Omental fat pad (tissue), 3 donors: ENCODE measurements at regions not wholly inside any gene's neighbourhood (a gene's known extent, or its start where the extent isn't known, plus 50 kb on each side); places are given as distances from the start of the nearest gene placed in this dataset.

ENCODE experiments used
- ATAC-seq: fragments of 150-250 bp; one replicate; pipeline ENCODE4 v1.9.1; 2016; ENCODE audit warnings: mild to moderate bottlenecking, moderate library complexity; ENCODE audit not compliant: low FRiP score
- DNase-seq: peaks from one replicate; pipeline ENCODE4 v3.0.0-alpha.2; 2019; ENCODE audit warnings: low spot score
- TF ChIP-seq, protein P1 (sequence below), 3 donors: fragments of 450-650 bp; IDR thresholded peaks; one replicate each; pipeline ENCODE4 v1.5.1; 2016 to 2017; ENCODE audit warnings: antibody characterized with exemption in 3 of 3, mild to moderate bottlenecking in 3 of 3, moderate library complexity in 2 of 3

- ATAC-seq (no peak), DNase-seq (no peak)
- TF ChIP-seq, protein P1, sequence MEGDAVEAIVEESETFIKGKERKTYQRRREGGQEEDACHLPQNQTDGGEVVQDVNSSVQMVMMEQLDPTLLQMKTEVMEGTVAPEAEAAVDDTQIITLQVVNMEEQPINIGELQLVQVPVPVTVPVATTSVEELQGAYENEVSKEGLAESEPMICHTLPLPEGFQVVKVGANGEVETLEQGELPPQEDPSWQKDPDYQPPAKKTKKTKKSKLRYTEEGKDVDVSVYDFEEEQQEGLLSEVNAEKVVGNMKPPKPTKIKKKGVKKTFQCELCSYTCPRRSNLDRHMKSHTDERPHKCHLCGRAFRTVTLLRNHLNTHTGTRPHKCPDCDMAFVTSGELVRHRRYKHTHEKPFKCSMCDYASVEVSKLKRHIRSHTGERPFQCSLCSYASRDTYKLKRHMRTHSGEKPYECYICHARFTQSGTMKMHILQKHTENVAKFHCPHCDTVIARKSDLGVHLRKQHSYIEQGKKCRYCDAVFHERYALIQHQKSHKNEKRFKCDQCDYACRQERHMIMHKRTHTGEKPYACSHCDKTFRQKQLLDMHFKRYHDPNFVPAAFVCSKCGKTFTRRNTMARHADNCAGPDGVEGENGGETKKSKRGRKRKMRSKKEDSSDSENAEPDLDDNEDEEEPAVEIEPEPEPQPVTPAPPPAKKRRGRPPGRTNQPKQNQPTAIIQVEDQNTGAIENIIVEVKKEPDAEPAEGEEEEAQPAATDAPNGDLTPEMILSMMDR (IDR thresholded peaks at IDR 0.05): no peak
These were observed 634.1 kb downstream of the FSCB start for GRCh38 chr14:43872752-43873655.

DNA sequence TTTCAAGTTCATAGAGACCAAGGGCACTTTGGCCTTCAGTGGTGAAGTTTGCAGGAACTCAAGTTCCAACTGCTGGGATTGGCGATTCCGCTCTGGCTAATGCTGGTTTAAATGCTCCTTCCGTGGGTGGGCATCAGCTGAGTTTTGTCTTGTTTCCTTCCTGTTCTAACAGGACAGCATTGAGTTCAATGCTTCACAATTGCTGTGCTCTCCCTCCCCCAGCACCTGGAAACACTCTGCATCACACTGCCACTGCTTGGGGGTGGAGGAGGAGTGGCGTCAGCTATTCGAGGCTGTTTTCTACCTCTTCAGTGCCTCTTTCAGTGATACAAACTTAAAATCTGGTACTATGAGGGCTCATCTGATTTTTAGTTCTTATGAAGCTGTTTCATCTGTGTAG is 634.9 kb downstream of the FSCB start:
- DNase-seq (no peak), ATAC-seq (no peak)
- TF ChIP-seq, protein P1 (IDR thresholded peaks at IDR 0.05): no peak

- TF ChIP-seq, protein P1 (IDR thresholded peaks at IDR 0.05): no peak
- ATAC-seq: no peak
- DNase-seq: no peak
These were observed 648.1 kb downstream of the FSCB start for GRCh38 chr14:43858981-43859380.

DNA sequence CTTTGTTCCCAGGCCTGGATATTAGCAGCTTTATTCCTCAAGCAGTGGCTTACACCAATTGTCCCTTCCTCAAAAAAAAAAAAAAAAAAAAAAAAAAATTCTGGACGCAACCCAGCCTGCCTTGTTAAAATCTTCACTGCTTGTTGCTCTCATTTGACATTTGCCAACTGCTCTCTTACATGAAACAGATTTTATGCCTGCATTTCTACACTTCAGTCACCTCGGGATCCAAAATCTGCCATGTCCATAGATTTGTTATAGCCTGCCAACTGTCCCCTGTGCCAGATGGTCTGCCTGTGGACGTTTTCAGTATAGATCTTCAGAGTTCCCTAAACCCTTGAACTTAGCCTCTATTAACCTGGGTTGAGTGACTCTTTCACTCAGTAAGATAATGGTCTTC is 651.5 kb downstream of the FSCB start:
- ATAC-seq: no peak
- DNase-seq: no peak
- TF ChIP-seq, protein P1 (IDR thresholded peaks at IDR 0.05): no peak

- ATAC-seq (no peak), DNase-seq (no peak)
- TF ChIP-seq, protein P1 (IDR thresholded peaks at IDR 0.05): no peak
These were observed 653.5 kb downstream of the FSCB start for GRCh38 chr14:43853541-43853940.

GRCh38 chr14:43803076-43803689 is 703.9 kb downstream of the FSCB start:
- ATAC-seq (no peak), DNase-seq (no peak)
- TF ChIP-seq, protein P1 (IDR thresholded peaks at IDR 0.05): no peak
